HG03095 (cell line): ENCODE measurements at regions not wholly inside any gene's neighbourhood (a gene's known extent, or its start where the extent isn't known, plus 50 kb on each side); places are given as distances from the start of the nearest gene placed in this dataset.
"Not testable (repeated sequence)": the region's sequence is repeated elsewhere in the genome, so short reads cannot be mapped to it uniquely, and the experiment has no call there.

ENCODE experiments used
- ATAC-seq: cut with Tn5 transposase; IDR thresholded peaks from one replicate; pipeline ENCODE4 v1.9.1; 2021; ENCODE audit warnings: moderate library complexity; ENCODE audit not compliant: unreplicated experiment

DNA sequence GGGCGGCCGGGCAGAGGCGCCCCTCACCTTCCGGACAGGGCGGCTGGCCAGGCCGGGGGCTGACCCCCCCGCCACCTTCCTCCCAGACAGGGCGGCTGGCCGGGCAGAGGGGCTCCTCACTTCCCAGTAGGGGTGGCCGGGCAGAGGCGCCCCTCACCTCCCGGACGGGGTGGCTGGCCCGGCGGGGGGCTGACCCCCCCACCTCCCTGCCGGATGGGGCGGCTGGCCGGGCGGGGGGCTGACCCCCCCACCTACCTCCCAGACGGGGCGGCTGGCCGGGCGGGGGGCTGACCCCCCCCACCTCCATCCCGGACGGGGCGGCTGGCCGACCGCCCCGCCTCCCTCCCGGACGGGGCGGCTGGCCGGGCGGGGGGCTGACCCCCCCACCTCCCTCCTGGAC, 1615.5 kb upstream of the C9orf72 start:
- not testable (repeated sequence) for ATAC-seq

GRCh38 chr9:29189221-29189620, 1615.9 kb upstream of the C9orf72 start:
- not testable (repeated sequence) for ATAC-seq

DNA sequence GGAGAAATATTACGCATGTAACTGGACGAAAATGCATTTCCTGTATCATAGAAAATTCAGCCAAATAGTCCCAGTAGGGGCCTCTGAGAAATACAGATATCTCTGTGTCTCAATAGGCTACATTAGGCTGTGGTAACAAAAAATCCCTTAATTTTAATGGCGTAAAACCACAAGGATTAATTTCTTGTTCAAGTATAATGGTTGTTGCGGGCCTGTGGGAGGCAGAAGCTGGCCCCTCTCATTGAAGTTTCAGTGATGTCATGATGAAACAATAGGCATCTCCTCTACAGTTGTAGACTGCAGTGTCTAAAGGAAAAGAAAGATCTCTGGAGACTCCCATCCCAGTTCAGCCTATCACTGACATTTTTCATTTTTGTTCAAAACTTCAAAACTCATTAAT, 1625.6 kb upstream of the C9orf72 start:
- no peak for ATAC-seq

GRCh38 chr9:29199975-29200374, 1626.7 kb upstream of the C9orf72 start:
- no peak for ATAC-seq

GRCh38 chr9:29200650-29201049, 1627.4 kb upstream of the C9orf72 start:
- ATAC-seq: no peak

GRCh38 chr9:29203244-29203930, 1630.1 kb upstream of the C9orf72 start:
- ATAC-seq: no peak

DNA sequence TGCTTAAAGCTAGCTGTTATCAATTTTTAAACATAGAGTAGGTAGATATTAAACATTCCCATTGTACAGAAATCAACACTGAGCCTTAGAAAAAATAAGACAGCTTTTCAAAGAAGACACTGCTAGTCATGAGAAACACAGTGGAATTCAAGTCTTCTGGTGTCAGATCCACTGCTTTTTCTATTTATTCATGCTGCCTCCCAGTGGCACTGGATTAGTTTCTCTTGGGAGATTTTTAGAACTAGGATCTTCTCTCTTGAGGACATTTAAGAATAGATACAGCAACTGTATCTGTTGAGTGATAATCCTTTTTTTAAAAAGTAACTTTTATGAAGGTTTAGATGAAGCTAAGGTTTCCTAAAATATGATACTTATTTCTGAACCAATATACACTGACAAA, 1635.4 kb upstream of the C9orf72 start:
- no peak for ATAC-seq

DNA sequence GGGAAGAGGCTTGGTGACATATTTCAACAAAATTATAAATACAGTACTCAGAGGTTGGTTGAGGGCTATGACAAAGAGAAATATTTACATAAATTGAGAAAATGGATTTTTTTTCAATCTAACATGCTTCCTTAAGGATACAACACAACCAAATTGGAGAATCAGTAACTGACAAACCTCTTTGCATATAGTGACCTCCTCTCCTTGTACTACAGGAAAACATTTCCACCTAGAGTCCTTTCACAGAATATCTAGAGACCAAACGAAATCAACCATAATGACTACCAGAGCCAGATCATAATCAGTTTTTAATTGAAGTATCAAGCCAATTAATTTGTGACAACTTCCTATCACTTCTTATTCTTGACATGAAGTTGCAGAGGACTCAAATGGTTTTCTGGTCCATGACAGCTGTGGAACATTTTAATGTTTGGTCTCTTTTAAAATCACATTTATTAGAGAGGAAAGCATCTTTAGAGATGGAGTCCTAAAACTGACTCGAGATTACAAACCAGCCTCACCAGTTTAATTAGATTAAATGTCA, 1636.5 kb upstream of the C9orf72 start:
- no peak for ATAC-seq

DNA sequence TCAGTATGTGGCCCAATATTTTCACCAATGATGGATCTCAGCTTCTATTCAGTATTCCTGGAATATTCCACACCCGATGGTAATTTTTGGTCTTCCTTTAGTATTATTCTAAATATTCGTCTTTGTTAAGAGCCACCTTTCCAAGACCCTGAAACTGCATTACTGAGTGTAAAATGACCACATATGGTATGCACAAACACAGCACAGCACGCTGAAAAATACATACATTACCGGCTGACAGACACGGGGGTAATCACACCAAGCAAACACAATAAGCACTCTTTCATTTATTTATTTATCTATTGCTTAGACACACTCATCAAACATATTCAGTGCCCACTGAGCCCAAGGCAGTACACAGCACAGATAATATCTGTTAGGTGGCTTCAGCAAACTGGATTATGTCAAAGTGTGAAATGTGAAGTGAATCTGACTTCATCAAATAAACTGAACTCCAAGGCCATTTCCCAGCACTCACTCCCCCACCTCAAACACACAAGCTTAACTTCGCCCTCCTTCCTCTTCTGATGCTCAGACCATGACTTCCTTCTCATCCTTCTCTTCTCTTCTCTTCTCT, 1637.8 kb upstream of the C9orf72 start:
- no peak for ATAC-seq

- peak; percentile 73 for ATAC-seq
Observed at GRCh38 chr9:29211580-29212396, 1638.5 kb upstream of the C9orf72 start.

DNA sequence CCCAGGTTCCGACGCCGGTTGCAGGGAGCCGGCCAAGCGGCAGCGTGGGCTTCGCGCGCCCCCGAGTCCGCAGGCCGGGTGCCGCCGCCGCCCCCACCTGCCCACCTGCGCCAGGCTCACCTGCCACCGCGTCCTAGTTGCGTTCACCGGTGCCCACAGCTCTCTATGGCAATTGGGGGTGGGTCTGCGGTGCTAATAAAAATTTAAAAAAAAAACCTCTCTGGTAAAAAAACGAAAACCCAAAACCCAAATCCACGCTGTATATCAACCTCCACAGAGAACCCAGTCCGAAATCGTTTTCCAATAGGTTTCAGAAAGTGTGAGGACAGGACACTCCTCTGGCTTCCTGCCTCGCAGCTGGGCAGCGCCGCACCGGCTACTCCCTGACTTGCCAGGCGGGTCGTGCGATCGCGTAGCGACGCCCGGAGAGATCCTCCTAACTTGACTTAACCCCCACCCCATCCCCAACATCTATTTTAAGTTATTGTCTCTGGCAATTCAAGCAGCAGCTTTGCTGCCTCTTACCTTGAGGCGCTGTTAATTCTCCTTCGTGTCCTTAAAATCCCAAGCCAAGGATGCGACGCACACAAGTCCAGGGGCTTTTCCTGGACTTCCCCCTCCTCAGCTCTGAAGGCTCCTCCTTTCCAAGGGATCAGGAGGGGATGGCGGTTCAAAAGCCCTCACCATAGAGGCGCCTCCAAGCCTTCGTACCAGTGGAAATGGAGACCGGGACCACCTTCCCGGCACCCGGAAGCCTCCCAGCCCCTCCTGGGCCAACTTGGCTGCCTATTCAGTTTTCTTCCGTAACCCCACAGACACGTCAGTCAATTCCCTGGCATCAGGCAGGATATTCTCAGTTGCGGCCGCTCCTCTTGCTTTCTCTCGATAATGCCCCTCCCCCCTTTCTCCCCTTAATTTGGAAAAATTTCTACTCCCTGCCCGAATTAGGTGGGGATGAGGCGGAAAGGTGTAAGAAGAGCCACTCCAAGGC, 1639.4 kb upstream of the C9orf72 start:
- no peak for ATAC-seq

GRCh38 chr9:29213417-29214153, 1640.3 kb upstream of the C9orf72 start, which contains the start of gene LINGO2:
Gene LINGO2 (minus strand): TSS chr9:29213601.
- no peak for ATAC-seq

GRCh38 chr9:29214154-29214689, 1640.9 kb upstream of the C9orf72 start:
- ATAC-seq: no peak

- ATAC-seq: no peak
Observed at GRCh38 chr9:29214690-29215253, 1641.5 kb upstream of the C9orf72 start.

DNA sequence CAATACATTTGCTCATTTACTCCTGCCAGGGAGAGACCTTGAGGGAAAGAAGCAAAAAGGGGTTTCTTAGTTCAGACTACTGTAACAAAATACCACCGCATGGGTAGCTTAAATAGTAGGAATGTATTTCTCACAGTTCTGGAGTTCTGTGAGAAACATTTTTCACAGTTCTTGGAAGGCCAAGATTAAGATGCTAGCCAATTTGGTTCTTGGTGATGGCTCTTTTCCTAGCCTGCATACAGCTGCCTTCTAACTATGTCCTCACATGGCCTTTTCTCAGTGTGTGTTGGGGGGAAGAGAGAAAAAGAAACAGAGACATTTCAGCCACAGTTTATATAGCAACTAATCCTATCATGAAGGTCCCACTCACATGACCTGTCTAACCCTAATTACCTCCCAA, 1644.7 kb upstream of the C9orf72 start:
- ATAC-seq: no peak

GRCh38 chr9:29220596-29221251, 1647.4 kb upstream of the C9orf72 start:
- ATAC-seq: no peak

- no peak for ATAC-seq
Observed at GRCh38 chr9:29228558-29228957, 1655.3 kb upstream of the C9orf72 start.

DNA sequence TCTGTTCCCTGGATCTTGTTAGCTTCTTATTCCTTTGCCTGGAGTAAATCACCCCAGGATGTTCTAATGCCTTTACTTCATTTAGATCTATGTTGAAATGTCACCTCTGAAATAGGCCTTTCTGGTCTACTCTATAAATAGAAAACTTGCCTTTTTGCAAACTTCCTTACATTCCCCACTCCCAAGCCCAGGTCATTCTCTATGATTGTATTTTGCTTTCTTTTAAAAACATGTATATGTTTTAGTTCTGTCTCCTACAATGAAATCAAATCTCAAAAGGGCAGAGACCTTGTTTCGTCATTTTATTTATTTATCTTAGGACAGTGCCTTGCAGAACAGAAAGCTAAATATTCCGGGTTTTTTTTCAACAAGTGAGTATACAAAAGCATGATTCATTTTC, 1657.7 kb upstream of the C9orf72 start:
- ATAC-seq: no peak

DNA sequence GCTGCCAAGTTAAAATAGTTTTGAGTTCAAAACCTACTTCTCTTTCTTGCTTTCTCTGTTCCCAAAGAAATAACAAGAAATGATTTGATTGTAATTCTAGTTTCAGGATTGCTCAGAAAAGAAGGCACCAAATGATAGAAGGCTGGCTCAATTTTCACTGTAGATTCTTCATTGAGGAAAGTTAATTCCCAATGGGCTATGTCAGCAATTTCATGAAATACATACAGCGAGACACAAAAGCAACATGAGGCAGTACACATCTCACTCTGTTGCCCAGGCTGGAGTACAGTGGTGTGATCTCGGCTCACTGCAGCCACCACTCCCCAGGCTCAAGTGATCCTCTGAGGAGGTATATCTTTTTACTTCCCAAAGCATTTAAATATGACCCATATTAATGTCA, 1659.9 kb upstream of the C9orf72 start:
- ATAC-seq: no peak
